ENCODE measurements at regions not wholly inside any gene's neighbourhood (a gene's known extent, or its start where the extent isn't known, plus 50 kb on each side); places are given as distances from the start of the nearest gene placed in this dataset.
A peak's percentile ranks its signal among the peaks of the same experiment; 100 is the strongest.

DNA sequence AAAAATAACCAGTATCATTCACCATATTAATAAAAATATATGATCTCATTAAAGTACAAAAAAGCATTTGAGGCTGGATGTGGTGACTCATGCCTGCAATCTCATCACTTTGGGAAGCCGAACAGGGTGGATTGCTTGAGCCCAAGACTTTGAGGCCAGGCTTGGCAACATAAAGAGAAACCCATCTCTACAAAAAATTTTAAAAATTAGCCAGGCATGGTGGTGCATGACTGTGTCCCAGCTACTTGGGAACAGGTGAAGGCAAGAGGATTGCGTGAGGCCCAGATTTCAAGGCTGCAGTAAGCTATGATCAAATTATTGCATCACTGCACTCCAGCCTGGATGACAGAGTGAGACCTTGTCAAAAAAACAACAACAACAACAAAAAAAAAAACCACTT lies 75.9 kb downstream of the RAD51AP2 start:
- Histone ChIP-seq H3K9me3 (ENCODE audit: low read depth) (no peaks in the 10 kb centered on the region), H4K20me1 (ENCODE audit: low read depth) (no peaks in the 10 kb centered on the region), H3K4me2 (no peak overlapping the region), H3K4me1 (peaks cover 6% of the 10 kb centered on the region), H3K36me3 (no peaks in the 10 kb centered on the region), H3K27ac (no peak overlapping the region), H3F3A (ENCODE audit: low read depth) (no peaks in the 10 kb centered on the region), H2AFZ (replicated peaks) (no peak overlapping the region), H3K4me3 (no peak overlapping the region), H3K27me3 (no peaks in the 10 kb centered on the region), H3K9ac (no peak overlapping the region), H3K79me2 (ENCODE audit: low read depth) (no peaks in the 10 kb centered on the region)
- Mint-ChIP-seq H3K4me3 (no peak overlapping the region), H3K27me3 (ENCODE audit: insufficient read depth, low read depth) (peaks cover 3% of the 10 kb centered on the region), H3K4me1 (peaks cover 12% of the 10 kb centered on the region), H3K9me3 (no peaks in the 10 kb centered on the region), H3K36me3 (no peaks in the 10 kb centered on the region), H3K27ac (no peak overlapping the region)
- DNase-seq (ENCODE audit: low spot score): no peak
- TF ChIP-seq EZH2phosphoT487 (IDR thresholded peaks at IDR 0.05) (no peak), CTCF (IDR thresholded peaks at IDR 0.05) (no peak), EZH2 (IDR thresholded peaks at IDR 0.05) (no peak)

GRCh38 chr2:17441790-17442189 lies 76.5 kb downstream of the RAD51AP2 start:
- Histone ChIP-seq H3K79me2 (ENCODE audit: low read depth) (no peaks in the 10 kb centered on the region), H3F3A (ENCODE audit: low read depth) (no peaks in the 10 kb centered on the region), H3K9me3 (ENCODE audit: low read depth) (no peaks in the 10 kb centered on the region), H4K20me1 (ENCODE audit: low read depth) (no peaks in the 10 kb centered on the region), H3K9ac (no peak overlapping the region), H2AFZ (replicated peaks) (peak overlapping the region; percentile 81), H3K27ac (no peak overlapping the region), H3K27me3 (no peaks in the 10 kb centered on the region), H3K4me1 (peaks cover 6% of the 10 kb centered on the region), H3K36me3 (no peaks in the 10 kb centered on the region), H3K4me3 (no peak overlapping the region), H3K4me2 (no peak overlapping the region)
- DNase-seq (ENCODE audit: low spot score): no peak
- Mint-ChIP-seq H3K27ac (no peak overlapping the region), H3K36me3 (no peaks in the 10 kb centered on the region), H3K27me3 (ENCODE audit: insufficient read depth, low read depth) (peaks cover 3% of the 10 kb centered on the region), H3K9me3 (no peaks in the 10 kb centered on the region), H3K4me1 (peaks cover 12% of the 10 kb centered on the region), H3K4me3 (no peak overlapping the region)
- TF ChIP-seq EZH2 (IDR thresholded peaks at IDR 0.05) (no peak), CTCF (IDR thresholded peaks at IDR 0.05) (no peak), EZH2phosphoT487 (IDR thresholded peaks at IDR 0.05) (no peak)

DNA sequence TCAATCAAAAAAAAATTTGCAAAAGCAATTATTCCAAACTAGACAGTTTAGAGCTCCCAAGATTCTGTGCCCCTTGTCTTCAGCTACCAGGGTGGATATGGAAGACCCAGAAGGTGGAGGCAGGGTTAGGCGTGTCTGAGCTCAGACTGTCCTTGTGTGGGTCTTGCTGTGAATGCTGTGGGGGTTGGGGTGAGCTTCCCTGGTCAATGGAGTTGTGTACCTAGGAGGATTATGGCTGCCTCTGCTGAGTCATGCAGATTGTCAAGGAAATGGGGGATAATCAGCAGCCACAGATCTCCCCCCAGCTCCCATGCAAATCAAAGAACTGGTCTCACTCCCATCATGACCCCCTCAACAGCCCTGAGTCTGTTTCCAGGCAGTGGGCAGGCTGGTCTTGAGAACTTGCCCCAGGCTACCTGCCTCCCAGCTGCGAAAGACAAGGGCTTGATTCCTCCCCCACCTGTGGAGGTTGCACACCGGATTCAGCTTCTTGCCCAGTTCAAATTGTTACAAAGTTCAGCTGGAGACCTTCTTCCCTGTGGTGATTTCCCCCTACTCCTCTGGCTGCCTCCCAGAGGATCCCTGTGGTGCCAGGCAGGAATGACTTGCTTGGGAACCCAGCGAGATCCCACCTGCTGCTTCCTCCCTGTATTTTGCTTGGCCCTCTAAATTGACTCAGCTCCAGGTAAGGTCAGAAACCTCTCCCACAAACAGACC lies 77.0 kb downstream of the RAD51AP2 start:
- Mint-ChIP-seq H3K4me3 (no peak overlapping the region), H3K27me3 (ENCODE audit: insufficient read depth, low read depth) (peaks cover 3% of the 10 kb centered on the region), H3K4me1 (peaks cover 12% of the 10 kb centered on the region), H3K27ac (no peak overlapping the region), H3K9me3 (no peaks in the 10 kb centered on the region), H3K36me3 (no peaks in the 10 kb centered on the region)
- no peak overlapping the region for H3K9ac ChIP-seq
- no peaks in the 10 kb centered on the region for H3F3A ChIP-seq (ENCODE audit: low read depth)
- H2AFZ ChIP-seq (replicated peaks): peak overlapping the region; percentile 81
- H3K27me3 ChIP-seq: no peaks in the 10 kb centered on the region
- no peak overlapping the region for H3K4me2 ChIP-seq
- DNase-seq (ENCODE audit: low spot score): no peak
- peaks cover 6% of the 10 kb centered on the region for H3K4me1 ChIP-seq
- H3K4me3 ChIP-seq: no peak overlapping the region
- H3K9me3 ChIP-seq (ENCODE audit: low read depth): no peaks in the 10 kb centered on the region
- H3K27ac ChIP-seq: no peak overlapping the region
- H3K79me2 ChIP-seq (ENCODE audit: low read depth): no peaks in the 10 kb centered on the region
- no peaks in the 10 kb centered on the region for H4K20me1 ChIP-seq (ENCODE audit: low read depth)
- H3K36me3 ChIP-seq: no peaks in the 10 kb centered on the region
- no peak for TF ChIP-seq EZH2phosphoT487 (IDR thresholded peaks at IDR 0.05)
- TF ChIP-seq EZH2 (IDR thresholded peaks at IDR 0.05): no peak

DNA sequence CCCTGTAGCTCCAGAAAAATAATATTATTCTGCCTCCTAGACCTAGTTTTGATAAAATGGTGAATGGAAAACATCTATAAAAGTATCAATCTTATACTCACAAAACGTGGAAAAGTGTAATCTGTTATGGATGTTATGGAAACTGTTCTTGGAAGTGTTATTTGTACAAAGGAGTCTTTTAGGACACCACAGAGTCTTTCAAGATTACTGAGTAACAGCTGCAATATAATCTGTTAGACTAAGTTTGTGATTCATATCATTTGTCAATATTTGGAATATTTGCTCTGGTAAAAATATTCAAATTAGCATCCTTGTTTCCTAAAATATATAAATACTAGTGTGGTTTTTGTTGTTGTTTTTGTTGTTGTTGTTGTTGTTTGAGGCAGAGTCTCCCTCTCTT lies 87.9 kb downstream of the RAD51AP2 start:
- no peaks in the 10 kb centered on the region for H3K9me3 ChIP-seq (ENCODE audit: low read depth)
- no peaks in the 10 kb centered on the region for H3K79me2 ChIP-seq (ENCODE audit: low read depth)
- Mint-ChIP-seq H3K27me3 (ENCODE audit: insufficient read depth, low read depth) (no peaks in the 10 kb centered on the region), H3K27ac (no peak overlapping the region), H3K36me3 (no peaks in the 10 kb centered on the region), H3K4me3 (no peak overlapping the region), H3K9me3 (no peaks in the 10 kb centered on the region), H3K4me1 (no peaks in the 10 kb centered on the region)
- H3K4me1 ChIP-seq: no peaks in the 10 kb centered on the region
- H3K36me3 ChIP-seq: no peaks in the 10 kb centered on the region
- no peak overlapping the region for H2AFZ ChIP-seq (replicated peaks)
- no peaks in the 10 kb centered on the region for H3F3A ChIP-seq (ENCODE audit: low read depth)
- DNase-seq (ENCODE audit: low spot score): no peak
- no peak overlapping the region for H3K4me3 ChIP-seq
- no peak for TF ChIP-seq EZH2 (IDR thresholded peaks at IDR 0.05)
- no peak for TF ChIP-seq EZH2phosphoT487 (IDR thresholded peaks at IDR 0.05)
- TF ChIP-seq CTCF (IDR thresholded peaks at IDR 0.05): no peak
- no peaks in the 10 kb centered on the region for H4K20me1 ChIP-seq (ENCODE audit: low read depth)
- H3K27ac ChIP-seq: no peak overlapping the region
- no peaks in the 10 kb centered on the region for H3K27me3 ChIP-seq
- no peak overlapping the region for H3K4me2 ChIP-seq
- no peak overlapping the region for H3K9ac ChIP-seq

All from neural progenitor cell (in vitro differentiated cells).